Endodermal cell (in vitro differentiated cells): ENCODE measurements at regions not wholly inside any gene's neighbourhood (a gene's known extent, or its start where the extent isn't known, plus 50 kb on each side); places are given as distances from the start of the nearest gene placed in this dataset.

ENCODE experiments used
- DNase-seq: peaks from one replicate; pipeline ENCODE4 v3.0.0-alpha.2; 2017
- H3K27ac ChIP-seq: 2 replicates; pipeline ENCODE4 v1.5.1; 2013; ENCODE audit warnings: mild to moderate bottlenecking, low read depth, low read length, moderate library complexity
- H3K27me3 ChIP-seq: 2 replicates; pipeline ENCODE4 v1.6.1; 2013; ENCODE audit warnings: mild to moderate bottlenecking, low read length, moderate library complexity; ENCODE audit not compliant: insufficient read depth, control insufficient read depth, poor library complexity, severe bottlenecking
- H3K36me3 ChIP-seq: 2 replicates; pipeline ENCODE4 v1.7.0; 2013; ENCODE audit warnings: mild to moderate bottlenecking, low read length, moderate library complexity; ENCODE audit not compliant: control insufficient read depth, insufficient read depth
- H3K4me1 ChIP-seq: one replicate; pipeline ENCODE4 v1.7.0; 2013; ENCODE audit warnings: low read length; ENCODE audit not compliant: control insufficient read depth, insufficient read depth
- H3K4me3 ChIP-seq: 2 replicates; pipeline ENCODE4 v1.5.1; 2013; ENCODE audit warnings: mild to moderate bottlenecking, low read length, moderate library complexity
- H3K9ac ChIP-seq: 2 replicates; pipeline ENCODE4 v1.6.1; 2013; ENCODE audit warnings: mild to moderate bottlenecking, low read length, moderate library complexity; ENCODE audit not compliant: poor library complexity, severe bottlenecking; ENCODE audit errors: extremely low read depth
- H3K9me3 ChIP-seq: 2 replicates; pipeline ENCODE4 v1.6.1; 2013; ENCODE audit warnings: mild to moderate bottlenecking, low read length, moderate library complexity; ENCODE audit not compliant: control insufficient read depth
- H3K27ac Mint-ChIP-seq: 2 replicates; pipeline ENCODE4 v1.8.0; 2020; ENCODE audit warnings: mixed read lengths
- H3K27me3 Mint-ChIP-seq: 2 replicates; pipeline ENCODE4 v1.8.0; 2021; ENCODE audit warnings: mild to moderate bottlenecking, mixed read lengths; ENCODE audit not compliant: insufficient read depth
- H3K36me3 Mint-ChIP-seq: 2 replicates; pipeline ENCODE4 v1.8.0; 2020; ENCODE audit warnings: low read depth, mixed read lengths
- H3K4me1 Mint-ChIP-seq: 2 replicates; pipeline ENCODE4 v1.8.0; 2020; ENCODE audit warnings: mixed read lengths
- H3K4me3 Mint-ChIP-seq: 2 replicates; pipeline ENCODE4 v1.8.0; 2020; ENCODE audit warnings: mild to moderate bottlenecking, moderate library complexity, mixed read lengths
- H3K9me3 Mint-ChIP-seq: 2 replicates; pipeline ENCODE4 v1.8.0; 2020; ENCODE audit warnings: mild to moderate bottlenecking, mixed read lengths
- WGBS, 2 experiments: methylation state at CpG; one replicate each; pipeline versions ENCODE4 v1.1.5 to v1.1.7; 2013; ENCODE audit warnings: missing lambda C conversion rate in 2 of 2, mixed read lengths in 1 of 2; ENCODE audit not compliant: insufficient coverage in 1 of 2, insufficient read length in 1 of 2; 5-methylcytosine and 5-hydroxymethylcytosine counted together
- TF ChIP-seq, protein P1 (sequence below): fragments of 200-600 bp; sonication (generic); conservative IDR thresholded peaks from 2 replicates; pipeline ENCODE4 v1.5.0; 2021; ENCODE audit warnings: antibody characterized with exemption, mild to moderate bottlenecking

DNA sequence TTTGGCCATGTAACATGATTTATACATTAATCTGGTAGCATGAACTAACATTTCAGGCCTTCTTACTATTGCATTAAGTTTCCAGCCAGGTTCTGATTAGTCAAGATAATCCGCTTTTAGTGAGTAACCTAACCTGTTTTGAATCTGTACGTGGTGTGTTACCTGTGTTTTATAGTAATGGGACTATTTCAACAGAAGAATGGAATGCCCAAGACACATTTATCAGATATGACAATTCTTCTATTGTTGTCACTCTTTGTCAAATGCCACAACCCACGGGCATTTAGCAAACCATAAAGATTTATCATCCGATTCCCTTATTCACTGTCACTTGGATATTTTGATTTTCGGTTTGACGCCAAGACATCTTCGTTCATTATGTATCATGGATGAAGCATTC lies 117.9 kb downstream of the ETAA1 start:
- no peaks in the 10 kb centered on the region for H3K4me1 Mint-ChIP-seq
- no peaks in the 10 kb centered on the region for H3K4me1 ChIP-seq
- no peaks in the 10 kb centered on the region for H3K27me3 ChIP-seq
- 93 to 96% methylated on average over 5 to 7 of the region's 7 CpGs for WGBS, 2 experiments
- no peaks in the 10 kb centered on the region for H3K36me3 Mint-ChIP-seq
- DNase-seq: no peak
- no peak overlapping the region for H3K9ac ChIP-seq
- peaks cover 4% of the 10 kb centered on the region for H3K27me3 Mint-ChIP-seq
- H3K9me3 ChIP-seq: no peaks in the 10 kb centered on the region
- no peak overlapping the region for H3K27ac ChIP-seq
- H3K27ac Mint-ChIP-seq: no peak overlapping the region
- H3K4me3 ChIP-seq: no peak overlapping the region
- TF ChIP-seq, protein P1, sequence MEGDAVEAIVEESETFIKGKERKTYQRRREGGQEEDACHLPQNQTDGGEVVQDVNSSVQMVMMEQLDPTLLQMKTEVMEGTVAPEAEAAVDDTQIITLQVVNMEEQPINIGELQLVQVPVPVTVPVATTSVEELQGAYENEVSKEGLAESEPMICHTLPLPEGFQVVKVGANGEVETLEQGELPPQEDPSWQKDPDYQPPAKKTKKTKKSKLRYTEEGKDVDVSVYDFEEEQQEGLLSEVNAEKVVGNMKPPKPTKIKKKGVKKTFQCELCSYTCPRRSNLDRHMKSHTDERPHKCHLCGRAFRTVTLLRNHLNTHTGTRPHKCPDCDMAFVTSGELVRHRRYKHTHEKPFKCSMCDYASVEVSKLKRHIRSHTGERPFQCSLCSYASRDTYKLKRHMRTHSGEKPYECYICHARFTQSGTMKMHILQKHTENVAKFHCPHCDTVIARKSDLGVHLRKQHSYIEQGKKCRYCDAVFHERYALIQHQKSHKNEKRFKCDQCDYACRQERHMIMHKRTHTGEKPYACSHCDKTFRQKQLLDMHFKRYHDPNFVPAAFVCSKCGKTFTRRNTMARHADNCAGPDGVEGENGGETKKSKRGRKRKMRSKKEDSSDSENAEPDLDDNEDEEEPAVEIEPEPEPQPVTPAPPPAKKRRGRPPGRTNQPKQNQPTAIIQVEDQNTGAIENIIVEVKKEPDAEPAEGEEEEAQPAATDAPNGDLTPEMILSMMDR: no peak
- H3K36me3 ChIP-seq: no peaks in the 10 kb centered on the region
- H3K9me3 Mint-ChIP-seq: peaks cover 6% of the 10 kb centered on the region
- H3K4me3 Mint-ChIP-seq: no peak overlapping the region

- Histone ChIP-seq H3K36me3 (no peaks in the 10 kb centered on the region), H3K4me1 (no peaks in the 10 kb centered on the region), H3K9ac (no peak overlapping the region), H3K4me3 (no peak overlapping the region), H3K9me3 (no peaks in the 10 kb centered on the region), H3K27me3 (no peaks in the 10 kb centered on the region), H3K27ac (no peak overlapping the region)
- no peak overlapping the region for H3K27ac Mint-ChIP-seq
- peaks cover 4% of the 10 kb centered on the region for H3K27me3 Mint-ChIP-seq
- TF ChIP-seq, protein P1: no peak
- peaks cover 6% of the 10 kb centered on the region for H3K9me3 Mint-ChIP-seq
- 100% methylated on average over 1 of the region's 1 CpG; no CpG with 5 or more reads in 1 of the 2 experiments for WGBS, 2 experiments
- H3K36me3 Mint-ChIP-seq: no peaks in the 10 kb centered on the region
- H3K4me3 Mint-ChIP-seq: no peak overlapping the region
- H3K4me1 Mint-ChIP-seq: no peaks in the 10 kb centered on the region
- DNase-seq: no peak
These were observed 118.4 kb downstream of the ETAA1 start for GRCh38 chr2:67515538-67515937.

- H3K27ac Mint-ChIP-seq: no peak overlapping the region
- Histone ChIP-seq H3K9ac (no peak overlapping the region), H3K4me3 (no peak overlapping the region), H3K27ac (no peak overlapping the region), H3K36me3 (no peaks in the 10 kb centered on the region), H3K4me1 (no peaks in the 10 kb centered on the region), H3K9me3 (no peaks in the 10 kb centered on the region), H3K27me3 (no peaks in the 10 kb centered on the region)
- H3K4me1 Mint-ChIP-seq: no peaks in the 10 kb centered on the region
- H3K27me3 Mint-ChIP-seq: peaks cover 4% of the 10 kb centered on the region
- no peak overlapping the region for H3K4me3 Mint-ChIP-seq
- WGBS, 2 experiments: 92 to 100% methylated on average over 3 to 5 of the region's 5 CpGs
- peaks cover 6% of the 10 kb centered on the region for H3K9me3 Mint-ChIP-seq
- H3K36me3 Mint-ChIP-seq: no peaks in the 10 kb centered on the region
- DNase-seq: no peak
- TF ChIP-seq, protein P1: no peak
These were observed 119.2 kb downstream of the ETAA1 start for GRCh38 chr2:67516362-67516761.
